ENCODE measurements at regions not wholly inside any gene's neighbourhood (a gene's known extent, or its start where the extent isn't known, plus 50 kb on each side); places are given as distances from the start of the nearest gene placed in this dataset.
"Not testable (repeated sequence)": the region's sequence is repeated elsewhere in the genome, so short reads cannot be mapped to it uniquely, and the experiment has no call there.

DNA sequence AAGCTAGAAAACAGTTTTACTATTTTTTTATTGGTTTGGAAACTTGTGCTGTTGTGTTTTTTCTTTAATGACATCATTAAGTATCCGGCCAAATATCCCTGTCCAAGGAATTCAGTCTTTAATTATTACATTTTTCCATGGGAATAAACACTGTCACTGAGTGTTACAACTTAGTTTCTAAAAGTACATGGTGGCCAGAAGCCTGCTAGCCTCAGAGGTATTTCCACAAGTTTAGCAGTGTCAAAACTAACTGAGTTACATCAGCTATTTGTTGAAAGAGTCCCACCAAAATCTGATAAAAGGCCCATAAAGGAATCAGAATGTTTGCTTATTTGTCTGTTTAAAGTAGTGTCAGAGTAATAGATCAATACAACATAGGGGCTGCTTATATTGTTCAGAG lies 331.6 kb downstream of the GOLGA6L6 start:
- H3K4me3 Mint-ChIP-seq; H3K9me3 Mint-ChIP-seq; H3K36me3 Mint-ChIP-seq (ENCODE audit: low read depth); CTCF ChIA-PET; DNase-seq; intact Hi-C loops (cut with micrococcal nuclease); H3K4me1 Mint-ChIP-seq (ENCODE audit: low read depth); H3K27me3 Mint-ChIP-seq (ENCODE audit: low read depth); H3K27ac Mint-ChIP-seq: not testable (repeated sequence)

DNA sequence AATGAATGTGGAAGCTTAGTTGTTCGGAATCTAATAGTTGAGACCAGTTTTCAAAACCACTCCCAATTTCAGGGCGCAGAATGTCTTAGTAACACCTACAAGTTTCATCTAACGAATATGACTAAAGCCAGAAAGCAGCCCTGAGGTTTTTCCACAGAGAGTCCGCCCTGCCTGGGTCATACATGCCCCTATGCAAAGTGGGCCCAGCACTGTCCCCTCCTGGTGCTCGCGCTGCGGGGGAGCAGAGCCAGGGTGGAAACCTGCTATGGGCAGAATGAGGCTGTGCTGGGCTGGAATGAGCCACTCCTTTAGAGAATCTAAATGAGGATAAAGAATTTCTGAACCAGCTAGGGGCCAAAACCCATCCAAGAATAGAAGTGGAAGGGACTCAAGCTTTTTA lies 334.0 kb downstream of the GOLGA6L6 start:
- H3K9me3 Mint-ChIP-seq; DNase-seq; H3K4me1 Mint-ChIP-seq (ENCODE audit: low read depth); H3K27me3 Mint-ChIP-seq (ENCODE audit: low read depth); H3K36me3 Mint-ChIP-seq (ENCODE audit: low read depth); intact Hi-C loops (cut with micrococcal nuclease); CTCF ChIA-PET; H3K27ac Mint-ChIP-seq; H3K4me3 Mint-ChIP-seq: not testable (repeated sequence)

DNA sequence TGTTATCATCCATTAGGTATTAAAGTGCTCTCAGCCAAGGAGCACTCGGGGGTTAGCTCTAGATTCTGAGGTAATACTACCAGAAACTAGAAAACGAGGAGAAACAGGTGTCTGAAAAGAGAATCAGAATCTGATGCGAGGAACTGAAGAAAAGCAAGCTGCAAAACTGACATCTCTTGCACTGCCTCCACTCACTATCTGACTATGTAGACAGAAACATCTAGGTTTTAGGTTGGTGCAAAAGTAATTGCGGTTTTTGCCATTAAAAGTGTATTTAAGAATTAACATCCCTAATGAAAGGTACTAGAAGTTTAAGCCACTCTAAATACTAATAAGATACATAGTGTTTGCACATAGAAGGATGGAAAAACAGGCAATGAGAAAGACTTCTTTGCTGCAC lies 334.4 kb downstream of the GOLGA6L6 start:
- H3K4me3 Mint-ChIP-seq; H3K36me3 Mint-ChIP-seq (ENCODE audit: low read depth); CTCF ChIA-PET; H3K27me3 Mint-ChIP-seq (ENCODE audit: low read depth); H3K27ac Mint-ChIP-seq; intact Hi-C loops (cut with micrococcal nuclease); H3K4me1 Mint-ChIP-seq (ENCODE audit: low read depth); DNase-seq; H3K9me3 Mint-ChIP-seq: not testable (repeated sequence)

DNA sequence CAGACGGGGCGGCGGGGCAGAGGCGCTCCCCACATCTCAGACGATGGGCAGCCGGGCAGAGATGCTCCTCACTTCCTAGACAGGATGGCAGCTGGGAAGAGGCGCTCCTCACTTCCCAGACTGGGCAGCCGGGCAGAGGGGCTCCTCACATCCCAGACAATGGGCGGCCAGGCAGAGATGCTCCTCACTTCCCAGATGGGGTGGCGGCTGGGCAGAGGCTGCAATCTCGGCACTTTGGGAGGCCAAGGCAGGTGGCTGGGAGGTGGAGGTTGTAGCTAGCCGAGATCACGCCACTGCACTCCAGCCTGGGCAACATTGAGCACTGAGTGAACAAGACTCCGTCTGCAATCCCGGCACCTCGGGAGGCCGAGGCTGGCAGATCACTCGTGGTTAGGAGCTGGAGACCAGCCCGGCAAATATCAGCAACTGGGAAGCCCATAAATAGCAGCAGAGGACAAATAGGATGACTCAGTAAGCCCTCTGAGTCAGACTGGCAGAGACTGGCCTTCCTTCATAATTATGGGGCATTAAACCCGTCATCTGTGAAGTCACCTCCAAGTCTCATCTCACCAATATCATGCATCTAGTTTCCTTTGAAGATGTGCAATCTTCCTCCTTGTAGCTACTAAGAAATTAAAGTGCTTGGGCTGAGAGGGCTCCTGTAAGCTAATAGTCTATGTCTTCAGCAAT lies 337.3 kb downstream of the GOLGA6L6 start:
- CTCF ChIA-PET; H3K27me3 Mint-ChIP-seq (ENCODE audit: low read depth); DNase-seq; H3K9me3 Mint-ChIP-seq; intact Hi-C loops (cut with micrococcal nuclease); H3K36me3 Mint-ChIP-seq (ENCODE audit: low read depth); H3K4me1 Mint-ChIP-seq (ENCODE audit: low read depth); H3K27ac Mint-ChIP-seq; H3K4me3 Mint-ChIP-seq: not testable (repeated sequence)

DNA sequence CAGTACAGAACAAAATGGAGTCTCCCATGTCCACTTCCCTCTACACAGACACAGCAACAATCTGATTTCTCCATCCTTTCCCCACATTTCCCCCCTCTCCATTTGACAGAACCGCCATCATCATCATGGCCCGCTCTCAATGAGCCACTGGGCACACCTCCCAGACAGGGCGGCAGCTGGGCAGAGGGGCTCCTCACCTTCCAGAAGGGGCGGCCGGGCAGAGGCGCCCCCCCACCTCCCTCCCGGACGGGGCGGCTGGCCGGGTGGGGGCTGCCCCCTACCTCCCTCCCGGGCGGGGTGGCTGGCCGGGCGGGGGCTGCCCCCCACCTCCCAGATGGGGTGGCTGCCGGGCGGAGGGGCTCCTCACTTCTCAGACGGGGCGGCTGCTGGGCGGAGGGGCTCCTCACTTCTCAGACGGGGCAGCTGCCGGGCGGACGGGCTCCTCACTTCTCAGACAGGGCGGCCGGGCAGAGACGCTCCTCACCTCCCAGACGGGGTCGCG lies 337.9 kb downstream of the GOLGA6L6 start:
- H3K9me3 Mint-ChIP-seq; H3K27me3 Mint-ChIP-seq (ENCODE audit: low read depth); H3K4me3 Mint-ChIP-seq; H3K4me1 Mint-ChIP-seq (ENCODE audit: low read depth); DNase-seq; intact Hi-C loops (cut with micrococcal nuclease); H3K36me3 Mint-ChIP-seq (ENCODE audit: low read depth); H3K27ac Mint-ChIP-seq; CTCF ChIA-PET: not testable (repeated sequence)

GRCh38 chr15:20194591-20195198 lies 346.9 kb downstream of the GOLGA6L6 start:
- DNase-seq; intact Hi-C loops (cut with micrococcal nuclease); H3K4me1 Mint-ChIP-seq (ENCODE audit: low read depth); H3K27ac Mint-ChIP-seq; H3K4me3 Mint-ChIP-seq; H3K27me3 Mint-ChIP-seq (ENCODE audit: low read depth); H3K9me3 Mint-ChIP-seq; H3K36me3 Mint-ChIP-seq (ENCODE audit: low read depth): not testable (repeated sequence)
- CTCF ChIA-PET: interaction anchor here (0.8 to 1.1 kb wide), 2 partner anchors 11 to 162 kb away, joined by 4 read pairs; no protein-coding TSS in a partner anchor

- H3K4me3 Mint-ChIP-seq; intact Hi-C loops (cut with micrococcal nuclease); H3K4me1 Mint-ChIP-seq (ENCODE audit: low read depth); H3K27ac Mint-ChIP-seq; H3K36me3 Mint-ChIP-seq (ENCODE audit: low read depth); H3K9me3 Mint-ChIP-seq; H3K27me3 Mint-ChIP-seq (ENCODE audit: low read depth): not testable (repeated sequence)
- peak; percentile 77 for DNase-seq
- CTCF ChIA-PET: interaction anchor here (1.2 kb wide), 1 partner anchor 195 kb away, joined by 3 read pairs; no protein-coding TSS in a partner anchor
Observed at GRCh38 chr15:20192982-20193929, 348.3 kb downstream of the GOLGA6L6 start.

DNA sequence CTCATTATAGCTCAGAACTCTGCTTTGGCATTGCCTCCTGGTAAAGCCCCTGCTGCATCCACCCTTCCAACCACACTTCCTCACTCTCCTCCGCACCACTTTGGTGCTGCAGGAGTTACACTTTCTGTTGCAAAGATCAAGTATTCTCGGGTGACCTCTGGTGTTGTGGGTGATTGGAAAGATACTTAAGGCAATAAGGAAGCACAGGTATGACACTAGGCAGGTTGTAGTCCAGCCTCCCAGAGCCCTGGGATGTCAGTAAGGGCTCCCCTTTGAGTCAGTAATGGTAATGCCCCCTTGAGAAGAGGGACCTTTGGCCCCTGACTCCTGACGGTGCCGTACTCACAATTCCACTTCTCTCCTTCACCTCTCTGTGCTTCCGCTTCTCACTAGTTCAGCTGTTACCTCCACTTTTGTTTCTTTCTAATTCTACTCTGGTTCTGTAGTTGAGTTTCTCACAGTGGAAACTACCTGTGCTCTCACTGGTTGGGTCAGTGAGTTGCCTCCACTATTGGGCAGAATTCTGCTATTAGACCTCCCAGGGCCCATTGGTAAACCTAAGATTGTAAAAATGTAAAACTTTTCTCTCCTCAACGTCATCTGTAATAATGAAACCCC lies 350.0 kb downstream of the GOLGA6L6 start:
- H3K36me3 Mint-ChIP-seq (ENCODE audit: low read depth); H3K4me3 Mint-ChIP-seq; CTCF ChIA-PET; intact Hi-C loops (cut with micrococcal nuclease); H3K27me3 Mint-ChIP-seq (ENCODE audit: low read depth); H3K27ac Mint-ChIP-seq; H3K9me3 Mint-ChIP-seq; H3K4me1 Mint-ChIP-seq (ENCODE audit: low read depth); DNase-seq: not testable (repeated sequence)

DNA sequence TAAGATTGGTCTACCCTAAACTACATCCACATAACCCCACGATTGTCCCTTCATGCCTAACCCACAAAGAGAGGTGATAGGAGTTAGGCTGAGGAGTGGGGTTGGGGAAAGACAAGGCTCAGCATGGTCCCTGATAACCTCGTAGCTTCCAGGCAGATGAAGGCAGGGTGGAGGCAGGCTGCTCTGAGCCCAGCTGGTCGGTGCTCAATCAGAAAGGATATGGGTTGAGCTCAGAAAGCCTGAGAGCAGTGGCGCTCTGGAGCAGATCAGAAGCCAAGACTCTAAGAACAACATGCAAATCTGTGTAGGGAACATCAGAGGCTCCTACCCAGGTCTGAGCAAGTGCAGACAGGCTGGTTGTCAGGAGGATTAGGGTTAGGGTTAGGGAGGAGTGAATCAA lies 353.0 kb downstream of the GOLGA6L6 start:
- H3K27me3 Mint-ChIP-seq (ENCODE audit: low read depth); H3K4me3 Mint-ChIP-seq; H3K9me3 Mint-ChIP-seq; H3K27ac Mint-ChIP-seq; H3K4me1 Mint-ChIP-seq (ENCODE audit: low read depth); CTCF ChIA-PET; DNase-seq; intact Hi-C loops (cut with micrococcal nuclease); H3K36me3 Mint-ChIP-seq (ENCODE audit: low read depth): not testable (repeated sequence)

GRCh38 chr15:20187370-20188355 lies 353.9 kb downstream of the GOLGA6L6 start:
- H3K4me3 Mint-ChIP-seq; H3K27me3 Mint-ChIP-seq (ENCODE audit: low read depth); H3K9me3 Mint-ChIP-seq; CTCF ChIA-PET; DNase-seq; H3K36me3 Mint-ChIP-seq (ENCODE audit: low read depth); H3K4me1 Mint-ChIP-seq (ENCODE audit: low read depth); H3K27ac Mint-ChIP-seq; intact Hi-C loops (cut with micrococcal nuclease): not testable (repeated sequence)

DNA sequence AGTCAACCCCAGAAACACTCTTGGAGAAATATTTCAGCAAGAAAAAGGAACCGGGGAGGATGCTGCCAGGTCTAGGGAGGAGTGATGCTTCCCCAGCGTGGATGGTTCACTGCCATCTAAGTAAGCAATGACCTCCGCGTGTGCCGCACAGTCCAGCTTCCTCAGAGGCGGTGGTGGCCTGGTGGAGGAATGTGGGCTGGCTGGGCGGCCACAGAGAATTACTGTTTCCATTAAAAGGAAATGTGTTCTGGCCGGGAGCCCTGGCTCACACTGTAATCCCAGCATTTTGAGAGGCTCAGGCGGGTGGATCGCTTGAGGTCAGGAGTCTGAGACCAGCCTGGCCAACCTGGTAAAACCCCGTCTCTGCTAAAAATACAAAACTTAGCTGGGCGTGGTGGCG lies 356.7 kb downstream of the GOLGA6L6 start:
- not testable (repeated sequence) for H3K4me1 Mint-ChIP-seq (ENCODE audit: low read depth)

More for the DNA sequence above, 356.7 kb downstream of the GOLGA6L6 start:
- DNase-seq; H3K27me3 Mint-ChIP-seq (ENCODE audit: low read depth); H3K36me3 Mint-ChIP-seq (ENCODE audit: low read depth); H3K27ac Mint-ChIP-seq; CTCF ChIA-PET; intact Hi-C loops (cut with micrococcal nuclease); H3K4me3 Mint-ChIP-seq; H3K9me3 Mint-ChIP-seq: not testable (repeated sequence)
